ENCODE measurements at regions not wholly inside any gene's neighbourhood (a gene's known extent, or its start where the extent isn't known, plus 50 kb on each side); places are given as distances from the start of the nearest gene placed in this dataset.

GRCh38 chr12:114974826-114975639, 291.1 kb upstream of the TBX3 start:
- BruUV-seq (replicated peaks) = no TSS peak
- no peak overlapping the region for H3K4me3 Mint-ChIP-seq (ENCODE audit: unreplicated experiment)
- no peak for TF ChIP-seq CTCF (IDR thresholded peaks at IDR 0.05; ENCODE audit: unreplicated experiment)
- no peak overlapping the region for H3K27ac Mint-ChIP-seq (ENCODE audit: low read depth, unreplicated experiment)
- peaks cover 17% of the 10 kb centered on the region for H3K4me1 Mint-ChIP-seq (ENCODE audit: insufficient read depth, unreplicated experiment)
- no peaks in the 10 kb centered on the region for H3K9me3 Mint-ChIP-seq (ENCODE audit: unreplicated experiment)
- intact Hi-C loops (cut with micrococcal nuclease) = no loop called here
- no peaks in the 10 kb centered on the region for H3K27me3 Mint-ChIP-seq (ENCODE audit: insufficient read depth, unreplicated experiment)
- no peak for DNase-seq (ENCODE audit: unreplicated experiment)
- no peaks in the 10 kb centered on the region for H3K36me3 Mint-ChIP-seq (ENCODE audit: insufficient read depth, unreplicated experiment)
- ChIA-PET POLR2A (no interaction called here), CTCF (interaction anchor here (1.2 to 1.3 kb wide), 2 partner anchors 9 to 10 kb away, joined by 3 read pairs; no protein-coding TSS in a partner anchor)

DNA sequence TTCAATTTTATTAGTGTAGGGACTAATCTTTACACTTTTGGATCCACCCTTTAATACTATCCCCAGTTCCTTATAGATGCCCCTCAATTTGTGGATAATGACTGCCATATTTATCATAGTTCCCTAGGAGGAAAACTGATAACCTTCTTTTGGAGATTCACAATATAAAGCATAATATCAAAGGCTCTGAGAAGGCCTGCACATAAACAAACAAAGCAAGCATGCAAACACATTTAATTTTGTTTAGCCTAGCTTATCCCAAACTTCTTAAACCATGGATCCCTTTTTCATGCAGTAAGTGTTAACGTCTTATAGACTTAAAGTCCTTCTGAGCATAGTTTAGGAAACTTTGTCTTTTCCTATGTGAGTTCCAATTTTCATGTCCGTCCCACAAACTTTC, 290.4 kb upstream of the TBX3 start:
- intact Hi-C loops (cut with micrococcal nuclease) = no loop called here
- ChIA-PET POLR2A (no interaction called here), CTCF (interaction anchor here (1.2 kb wide), 1 partner anchor 10 kb away, joined by 3 read pairs; no protein-coding TSS in a partner anchor)
- no peak for DNase-seq (ENCODE audit: unreplicated experiment)
- H3K27ac Mint-ChIP-seq (ENCODE audit: low read depth, unreplicated experiment) = no peak overlapping the region
- no peaks in the 10 kb centered on the region for H3K9me3 Mint-ChIP-seq (ENCODE audit: unreplicated experiment)
- no peak overlapping the region for H3K4me3 Mint-ChIP-seq (ENCODE audit: unreplicated experiment)
- TF ChIP-seq CTCF (IDR thresholded peaks at IDR 0.05; ENCODE audit: unreplicated experiment) = no peak
- no peaks in the 10 kb centered on the region for H3K36me3 Mint-ChIP-seq (ENCODE audit: insufficient read depth, unreplicated experiment)
- peaks cover 17% of the 10 kb centered on the region for H3K4me1 Mint-ChIP-seq (ENCODE audit: insufficient read depth, unreplicated experiment)
- BruUV-seq (replicated peaks) = no TSS peak
- no peaks in the 10 kb centered on the region for H3K27me3 Mint-ChIP-seq (ENCODE audit: insufficient read depth, unreplicated experiment)

DNA sequence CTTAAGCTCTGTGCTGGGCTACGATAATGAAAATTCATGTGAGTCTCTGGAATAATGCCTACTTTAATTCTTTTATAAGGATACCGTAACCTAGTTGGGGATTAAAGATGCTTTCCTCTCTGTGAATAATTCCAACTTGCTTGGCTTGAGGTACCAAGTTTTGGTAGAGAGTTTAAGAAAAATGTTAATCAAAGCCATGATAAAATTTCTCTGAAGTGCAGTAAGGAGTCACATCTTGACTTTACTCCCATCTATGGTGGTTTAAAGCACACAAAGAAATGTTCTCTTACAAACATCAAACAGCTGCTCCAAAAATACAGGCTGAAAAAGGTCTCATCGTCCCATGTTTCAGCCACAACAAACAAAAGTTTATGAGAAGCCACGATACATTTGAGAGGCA, 284.8 kb upstream of the TBX3 start:
- CTCF ChIA-PET = no interaction called here
- Mint-ChIP-seq H3K27me3 (ENCODE audit: insufficient read depth, unreplicated experiment) (no peaks in the 10 kb centered on the region), H3K9me3 (ENCODE audit: unreplicated experiment) (no peaks in the 10 kb centered on the region), H3K4me1 (ENCODE audit: insufficient read depth, unreplicated experiment) (no peaks in the 10 kb centered on the region), H3K27ac (ENCODE audit: low read depth, unreplicated experiment) (no peak overlapping the region), H3K36me3 (ENCODE audit: insufficient read depth, unreplicated experiment) (no peaks in the 10 kb centered on the region), H3K4me3 (ENCODE audit: unreplicated experiment) (no peak overlapping the region)
- DNase-seq (ENCODE audit: unreplicated experiment) = no peak
- intact Hi-C loops (cut with micrococcal nuclease) = no loop called here
- BruUV-seq (replicated peaks) = no TSS peak
- no peak for TF ChIP-seq CTCF (IDR thresholded peaks at IDR 0.05; ENCODE audit: unreplicated experiment)
- POLR2A ChIA-PET = no interaction called here

GRCh38 chr12:114967151-114967550, 283.2 kb upstream of the TBX3 start:
- ChIA-PET CTCF (no interaction called here), POLR2A (interaction anchor here (0.6 kb wide), 1 partner anchor 186 kb away, joined by 4 read pairs; no protein-coding TSS in a partner anchor)
- intact Hi-C loops (cut with micrococcal nuclease) = no loop called here
- no peaks in the 10 kb centered on the region for H3K27me3 Mint-ChIP-seq (ENCODE audit: insufficient read depth, unreplicated experiment)
- DNase-seq (ENCODE audit: unreplicated experiment) = no peak
- TF ChIP-seq CTCF (IDR thresholded peaks at IDR 0.05; ENCODE audit: unreplicated experiment) = no peak
- no peaks in the 10 kb centered on the region for H3K4me1 Mint-ChIP-seq (ENCODE audit: insufficient read depth, unreplicated experiment)
- H3K36me3 Mint-ChIP-seq (ENCODE audit: insufficient read depth, unreplicated experiment) = peaks cover 6% of the 10 kb centered on the region
- no peak overlapping the region for H3K4me3 Mint-ChIP-seq (ENCODE audit: unreplicated experiment)
- no peak overlapping the region for H3K27ac Mint-ChIP-seq (ENCODE audit: low read depth, unreplicated experiment)
- peaks cover 7% of the 10 kb centered on the region for H3K9me3 Mint-ChIP-seq (ENCODE audit: unreplicated experiment)
- no TSS peak for BruUV-seq (replicated peaks)
